ENCODE measurements at regions not wholly inside any gene's neighbourhood (a gene's known extent, or its start where the extent isn't known, plus 50 kb on each side); places are given as distances from the start of the nearest gene placed in this dataset.

DNA sequence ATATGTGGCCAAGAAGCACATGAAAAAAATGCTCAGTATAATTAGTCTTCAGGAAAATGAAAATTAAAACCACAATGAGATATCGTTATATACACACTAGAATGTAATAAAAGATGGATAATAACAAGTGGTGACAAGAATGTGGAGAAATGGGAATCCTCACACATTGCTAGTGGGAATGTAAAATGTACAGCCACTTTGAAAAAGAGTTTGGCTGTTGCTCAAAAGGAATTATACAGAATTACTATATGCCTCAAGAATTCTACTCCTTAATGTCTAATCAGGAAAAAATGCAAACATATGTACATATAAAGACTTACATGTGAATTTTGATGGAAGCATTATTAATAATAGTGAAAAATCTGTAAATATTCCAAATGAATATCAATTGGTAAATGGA, 102.2 kb downstream of the SPCS3 start:
- TF ChIP-seq, protein P1, sequence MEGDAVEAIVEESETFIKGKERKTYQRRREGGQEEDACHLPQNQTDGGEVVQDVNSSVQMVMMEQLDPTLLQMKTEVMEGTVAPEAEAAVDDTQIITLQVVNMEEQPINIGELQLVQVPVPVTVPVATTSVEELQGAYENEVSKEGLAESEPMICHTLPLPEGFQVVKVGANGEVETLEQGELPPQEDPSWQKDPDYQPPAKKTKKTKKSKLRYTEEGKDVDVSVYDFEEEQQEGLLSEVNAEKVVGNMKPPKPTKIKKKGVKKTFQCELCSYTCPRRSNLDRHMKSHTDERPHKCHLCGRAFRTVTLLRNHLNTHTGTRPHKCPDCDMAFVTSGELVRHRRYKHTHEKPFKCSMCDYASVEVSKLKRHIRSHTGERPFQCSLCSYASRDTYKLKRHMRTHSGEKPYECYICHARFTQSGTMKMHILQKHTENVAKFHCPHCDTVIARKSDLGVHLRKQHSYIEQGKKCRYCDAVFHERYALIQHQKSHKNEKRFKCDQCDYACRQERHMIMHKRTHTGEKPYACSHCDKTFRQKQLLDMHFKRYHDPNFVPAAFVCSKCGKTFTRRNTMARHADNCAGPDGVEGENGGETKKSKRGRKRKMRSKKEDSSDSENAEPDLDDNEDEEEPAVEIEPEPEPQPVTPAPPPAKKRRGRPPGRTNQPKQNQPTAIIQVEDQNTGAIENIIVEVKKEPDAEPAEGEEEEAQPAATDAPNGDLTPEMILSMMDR (conservative IDR thresholded peaks at IDR 0.05 in 1 of 2, IDR thresholded peaks at IDR 0.05 in 1 of 2; ENCODE audit: extremely low read depth in 1 of 2, insufficient read depth in 1 of 2, low read depth in 1 of 2, low read length in 2 of 2): no peak
- no peak for TF ChIP-seq EZH2 (IDR thresholded peaks at IDR 0.05; ENCODE audit: borderline replicate concordance, low read length)
